ENCODE measurements at regions not wholly inside any gene's neighbourhood (a gene's known extent, or its start where the extent isn't known, plus 50 kb on each side); places are given as distances from the start of the nearest gene placed in this dataset.
"Not testable (repeated sequence)": the region's sequence is repeated elsewhere in the genome, so short reads cannot be mapped to it uniquely, and the experiment has no call there.

DNA sequence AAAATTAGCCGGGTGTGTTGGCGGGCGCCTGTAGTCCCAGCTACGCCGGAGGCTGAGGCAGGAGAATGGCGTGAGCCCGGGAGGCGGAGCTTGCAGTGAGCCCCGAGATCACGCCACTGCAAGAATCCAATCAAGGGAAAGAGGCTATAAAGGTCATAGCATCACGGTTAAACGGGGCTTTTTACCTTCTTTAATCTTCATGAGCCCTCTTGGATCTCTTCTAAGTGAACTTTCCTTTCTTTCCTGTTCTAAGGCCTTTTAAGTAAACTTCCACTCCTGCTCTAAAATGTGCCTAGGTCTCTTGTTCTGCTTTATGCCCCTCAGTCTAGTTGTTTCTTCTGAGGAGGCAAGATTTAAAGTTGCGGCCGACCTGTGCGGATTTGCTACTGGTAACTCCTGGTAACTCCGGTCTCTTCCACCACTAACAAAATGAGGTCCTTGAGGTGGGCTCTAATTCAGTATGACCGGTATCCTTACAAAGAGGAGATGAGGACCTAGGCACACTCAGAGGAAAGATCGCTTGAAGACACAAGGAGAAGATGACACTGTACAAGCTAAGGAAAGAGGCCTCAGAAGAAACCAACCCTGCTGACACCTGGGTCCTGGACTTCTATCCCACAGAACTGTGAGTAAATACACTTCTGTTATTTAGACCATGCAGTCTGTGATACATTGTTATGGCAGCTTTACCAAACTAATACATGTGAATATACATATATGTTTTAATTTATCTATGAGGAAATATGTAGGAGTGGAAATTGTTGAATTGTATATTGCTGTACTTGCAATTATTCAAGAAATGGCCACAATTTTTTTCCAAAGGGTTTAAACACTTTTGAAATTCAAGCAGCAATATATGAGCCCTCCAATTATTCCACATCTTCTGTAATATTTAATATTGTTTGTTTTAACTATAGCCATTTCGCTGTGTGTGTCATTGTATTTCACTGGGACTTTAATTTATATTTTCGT, 331.5 kb upstream of the CNTNAP2 start:
- DNase-seq: no peak

DNA sequence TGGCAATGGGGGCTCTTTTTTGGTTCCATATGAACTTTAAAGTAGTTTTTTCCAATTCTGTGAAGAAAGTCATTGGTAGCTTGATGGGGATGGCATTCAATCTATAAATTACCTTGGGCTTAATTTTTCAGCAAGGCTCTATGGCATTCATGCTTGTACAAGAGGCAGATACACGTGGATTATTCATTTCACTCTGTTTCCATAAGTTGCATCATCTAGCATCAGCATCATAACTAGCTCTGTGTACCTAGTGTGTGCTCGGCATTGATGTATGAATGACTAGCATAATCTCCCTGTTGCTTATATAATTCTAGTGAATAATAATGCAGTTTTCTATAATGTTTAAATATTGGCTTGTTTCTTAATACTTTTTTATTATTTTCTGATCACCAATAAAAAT, 335.2 kb upstream of the CNTNAP2 start:
- not testable (repeated sequence) for DNase-seq

DNA sequence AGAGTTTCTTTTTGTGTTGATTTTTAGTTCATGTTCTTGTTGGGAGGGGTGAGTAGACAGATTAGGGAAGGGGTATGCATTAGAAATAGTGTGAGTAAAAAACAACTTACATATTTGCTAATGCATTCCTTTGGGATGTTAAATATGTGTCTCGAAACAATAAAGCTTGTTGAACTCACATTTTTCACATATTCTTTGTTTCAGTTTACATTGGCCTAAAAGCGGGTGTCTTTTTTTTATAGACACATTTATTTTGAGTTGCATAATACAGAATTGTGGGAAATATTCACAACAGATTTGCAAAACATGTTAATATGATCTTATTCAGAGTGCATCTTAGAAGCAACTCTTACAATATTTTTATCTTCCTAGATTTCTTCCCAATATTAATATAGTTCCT, 337.5 kb upstream of the CNTNAP2 start:
- no peak for DNase-seq

DNA sequence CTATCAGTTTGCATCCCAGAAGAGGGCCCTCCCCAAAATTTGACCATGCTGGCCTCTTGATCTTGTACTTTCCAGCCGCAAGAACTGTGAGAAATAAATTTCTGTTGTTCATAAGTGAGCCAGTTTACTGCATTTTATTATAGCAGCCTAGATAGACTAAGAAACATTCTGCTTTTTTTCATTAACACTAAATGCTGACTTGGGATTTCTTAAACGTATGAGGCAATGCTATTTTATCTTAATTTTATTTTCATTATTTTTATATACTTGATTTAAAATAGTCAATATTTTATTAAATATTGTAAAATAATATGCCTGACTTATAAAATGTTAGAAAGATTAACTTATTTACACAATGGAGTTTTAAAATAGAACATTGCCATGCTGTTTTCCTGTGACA, 341.8 kb upstream of the CNTNAP2 start:
- no peak for DNase-seq

DNA sequence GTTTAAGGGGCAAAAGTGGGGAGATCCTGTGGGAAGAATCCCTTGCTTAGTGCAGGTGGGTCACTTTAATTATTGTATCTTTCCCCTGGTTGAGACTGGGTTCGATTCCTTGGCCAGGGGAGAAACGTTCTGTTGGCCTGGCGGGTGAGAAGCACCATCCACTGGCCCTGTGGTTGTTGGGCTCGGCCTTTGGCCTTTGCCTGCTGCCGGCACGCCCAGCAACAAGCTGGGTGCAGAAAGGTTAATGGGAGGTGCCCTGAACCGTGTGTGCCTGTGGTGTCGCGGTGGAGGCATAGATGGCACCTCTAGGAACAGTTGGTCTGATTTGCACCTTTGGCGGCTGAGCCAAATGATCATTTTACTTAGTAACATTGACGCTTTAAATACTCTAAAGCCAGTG, 363.6 kb upstream of the CNTNAP2 start:
- no peak for DNase-seq

DNA sequence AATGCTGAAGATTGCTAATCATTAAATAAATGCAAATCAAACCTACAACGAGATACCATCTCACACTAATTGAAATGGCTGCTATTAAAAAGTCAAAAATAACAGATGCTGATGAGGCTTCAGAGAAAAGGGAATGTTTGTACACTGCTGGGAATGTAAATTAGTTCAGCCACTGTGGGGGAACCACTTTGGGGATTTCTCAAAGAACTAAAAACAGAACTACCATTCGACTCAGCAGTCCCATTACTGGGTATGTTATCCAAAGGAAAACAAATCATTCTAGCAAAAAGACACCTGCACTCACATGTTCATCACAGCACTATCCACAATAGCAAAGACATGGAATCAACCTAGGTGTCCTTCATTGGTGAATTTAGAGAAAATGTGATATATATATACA, 379.0 kb upstream of the CNTNAP2 start:
- no peak for DNase-seq

DNA sequence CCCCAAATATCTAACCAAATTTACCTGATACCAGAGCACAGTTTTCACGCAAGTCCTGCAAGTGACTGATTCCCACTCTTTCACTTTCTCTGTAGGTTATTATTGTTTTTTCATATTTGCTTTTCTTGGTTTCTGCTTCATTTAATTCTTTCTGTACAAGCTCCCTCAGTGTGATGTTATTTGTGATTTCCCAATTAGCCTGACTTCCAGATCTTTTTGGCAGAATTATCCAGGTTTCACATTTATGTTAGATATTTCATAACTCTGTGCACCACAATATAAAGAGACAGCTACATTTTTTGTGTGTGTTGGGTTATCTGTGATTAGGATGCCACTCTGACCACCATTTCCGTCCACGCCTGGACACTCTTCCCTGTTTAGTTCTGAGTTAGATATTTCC, 381.5 kb upstream of the CNTNAP2 start:
- DNase-seq: no peak

DNA sequence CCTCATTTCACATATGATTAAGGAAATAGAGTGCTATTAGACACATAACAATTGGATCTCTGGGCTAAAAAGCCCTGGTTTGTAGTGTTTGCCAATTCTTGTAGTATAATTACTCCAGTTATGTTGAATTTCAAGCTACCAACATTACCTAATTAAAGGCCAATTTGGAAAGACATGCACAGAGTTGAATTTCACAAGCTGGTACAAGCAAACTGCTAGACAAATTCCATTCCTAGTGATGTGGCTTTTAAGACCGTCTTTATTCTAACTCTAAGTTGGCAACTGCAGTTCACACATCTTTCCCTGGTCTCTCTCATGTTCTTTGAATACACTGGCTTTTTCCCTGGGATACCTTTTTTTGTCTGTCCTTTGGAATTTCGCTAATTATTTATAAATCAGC, 384.1 kb upstream of the CNTNAP2 start:
- DNase-seq: no peak

DNA sequence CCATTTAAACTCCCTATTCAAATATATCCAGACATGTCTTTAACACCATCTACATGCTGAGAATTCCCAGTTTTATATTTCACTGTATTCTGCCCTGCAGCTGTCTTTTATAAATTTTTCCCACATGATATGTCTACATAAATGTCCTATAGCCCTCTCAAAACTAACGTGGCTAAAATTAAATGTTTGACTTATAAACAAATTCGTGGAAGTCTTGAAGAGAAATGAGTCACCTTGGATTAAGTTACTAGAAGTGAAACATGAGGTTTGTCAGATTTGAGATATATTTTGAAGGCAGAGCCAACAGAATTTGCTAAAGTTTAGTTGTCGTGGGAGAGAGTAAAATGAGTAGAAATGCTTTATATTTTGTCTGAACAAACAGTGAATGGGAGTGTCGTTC, 386.9 kb upstream of the CNTNAP2 start:
- DNase-seq: no peak

DNA sequence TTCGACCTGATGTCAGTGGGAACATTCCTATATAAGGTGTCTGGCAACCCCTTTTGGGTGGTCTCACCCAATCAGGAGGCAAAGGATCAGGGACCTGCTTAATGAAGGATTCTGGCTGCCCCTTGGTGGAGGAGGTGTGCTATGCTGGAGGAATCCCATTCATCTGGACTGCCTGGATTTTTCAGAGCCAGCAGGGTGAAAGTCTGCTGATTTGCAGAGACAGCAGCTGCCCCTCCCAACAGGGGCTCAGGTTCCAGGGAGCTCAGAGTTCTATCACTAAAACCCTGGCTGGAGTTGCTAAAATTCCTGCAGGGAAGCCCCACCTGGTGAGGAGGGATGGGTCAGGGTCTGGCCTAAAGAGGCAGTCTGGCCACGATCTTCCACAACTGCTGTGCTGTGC, 398.5 kb upstream of the CNTNAP2 start:
- no peak for DNase-seq

DNA sequence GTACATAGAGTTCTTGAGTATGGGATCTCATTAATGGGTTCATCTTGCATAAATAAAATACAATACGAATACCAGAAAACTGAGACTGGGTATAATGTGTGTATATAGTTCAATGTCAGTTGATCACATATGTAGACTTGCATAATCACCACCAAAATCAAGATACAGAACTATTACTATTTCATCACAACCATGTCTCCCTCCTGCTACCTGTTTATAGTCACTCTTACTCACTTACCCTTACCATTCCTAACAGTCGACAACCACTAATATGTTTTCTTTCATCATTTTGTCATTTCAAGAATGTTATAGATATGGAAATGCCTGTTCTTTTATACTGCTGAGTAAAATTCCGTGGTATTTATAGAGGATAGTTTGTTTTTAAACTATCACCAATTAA, 416.1 kb upstream of the CNTNAP2 start:
- no peak for DNase-seq

DNA sequence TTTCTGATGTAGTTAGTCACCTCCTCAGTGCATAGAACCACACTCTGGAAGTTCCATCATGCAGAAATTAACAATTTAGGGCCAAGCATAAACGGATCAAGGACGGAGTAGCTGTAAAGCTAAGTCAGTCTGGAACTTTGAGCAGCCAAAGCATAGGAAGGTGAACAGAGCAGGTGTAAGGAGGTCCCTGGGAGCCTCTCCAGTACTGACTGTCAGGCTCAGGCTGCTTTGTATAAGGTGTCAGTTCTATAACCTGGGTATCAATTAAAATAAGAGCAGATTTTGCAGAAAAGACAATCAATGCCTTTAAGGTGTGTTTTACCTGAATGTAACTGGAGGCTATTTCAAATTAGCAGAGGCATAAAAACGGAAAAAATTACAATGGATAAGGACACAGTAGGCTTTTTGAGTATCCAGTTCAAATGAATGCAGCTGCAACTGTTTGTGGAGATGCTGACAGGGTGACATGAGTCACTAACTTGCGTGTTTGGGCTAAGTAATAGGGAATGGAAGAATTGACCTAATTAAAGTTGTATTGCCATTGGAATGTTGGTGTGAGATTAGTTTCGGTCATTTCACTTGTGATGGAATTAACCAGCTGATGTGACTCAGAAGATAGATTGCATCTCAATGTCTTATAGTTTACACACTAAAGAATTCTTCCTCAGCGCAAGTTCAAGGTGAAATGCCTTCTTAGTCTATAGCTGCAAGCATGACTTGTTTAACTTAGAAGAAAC, 417.9 kb upstream of the CNTNAP2 start:
- no peak for DNase-seq

DNA sequence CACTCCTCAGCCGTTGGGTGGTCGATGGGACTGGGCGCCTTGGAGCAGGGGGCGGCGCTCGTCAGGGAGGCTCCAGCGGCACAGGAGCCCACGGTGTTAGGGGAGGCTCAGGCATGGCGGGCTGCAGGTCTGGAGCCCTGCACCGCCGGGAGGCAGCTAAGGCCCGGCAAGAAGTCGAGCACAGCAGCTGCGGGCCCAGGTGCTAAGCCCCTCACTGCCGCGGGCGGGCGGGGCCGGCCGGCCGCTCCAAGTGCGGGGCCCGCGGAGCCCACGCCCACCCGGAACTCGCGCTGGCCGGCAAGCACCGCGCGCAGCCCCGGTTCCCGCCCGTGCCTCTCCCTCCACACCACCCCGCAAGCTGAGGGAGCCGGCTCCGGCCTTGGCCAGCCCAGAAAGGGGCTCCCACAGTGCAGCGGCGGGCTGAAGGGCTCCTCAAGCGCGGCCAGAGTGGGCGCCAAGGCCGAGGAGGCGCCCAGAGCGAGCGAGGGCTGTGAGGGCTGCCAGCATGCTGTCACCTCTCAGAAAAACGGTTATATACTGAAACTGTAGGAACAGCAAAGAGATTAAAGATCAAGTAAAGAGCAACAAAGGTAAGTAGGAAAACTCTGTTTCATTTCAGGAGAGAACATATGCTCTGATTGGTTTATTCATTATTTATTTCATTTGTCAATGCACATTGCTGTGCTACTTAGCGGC, 419.0 kb upstream of the CNTNAP2 start:
- not testable (repeated sequence) for DNase-seq

DNA sequence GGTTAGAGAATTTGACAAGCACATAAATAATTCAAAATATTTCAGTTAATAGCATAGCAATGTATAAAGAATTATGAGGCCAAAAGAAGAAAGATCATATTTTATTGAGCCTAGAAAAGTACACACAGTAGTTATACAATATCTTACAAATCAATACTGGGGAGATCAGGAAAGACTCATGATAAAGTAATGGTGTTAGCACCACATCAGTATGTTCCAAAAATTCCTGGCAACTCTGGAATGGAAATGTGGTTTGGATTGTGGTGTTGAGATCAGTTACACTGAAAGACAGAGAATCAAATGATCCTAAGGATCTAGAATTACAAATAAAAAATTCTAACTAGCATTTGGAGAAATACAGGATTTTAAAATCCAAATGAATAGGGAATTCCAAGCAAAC, 420.5 kb upstream of the CNTNAP2 start:
- DNase-seq: no peak

DNA sequence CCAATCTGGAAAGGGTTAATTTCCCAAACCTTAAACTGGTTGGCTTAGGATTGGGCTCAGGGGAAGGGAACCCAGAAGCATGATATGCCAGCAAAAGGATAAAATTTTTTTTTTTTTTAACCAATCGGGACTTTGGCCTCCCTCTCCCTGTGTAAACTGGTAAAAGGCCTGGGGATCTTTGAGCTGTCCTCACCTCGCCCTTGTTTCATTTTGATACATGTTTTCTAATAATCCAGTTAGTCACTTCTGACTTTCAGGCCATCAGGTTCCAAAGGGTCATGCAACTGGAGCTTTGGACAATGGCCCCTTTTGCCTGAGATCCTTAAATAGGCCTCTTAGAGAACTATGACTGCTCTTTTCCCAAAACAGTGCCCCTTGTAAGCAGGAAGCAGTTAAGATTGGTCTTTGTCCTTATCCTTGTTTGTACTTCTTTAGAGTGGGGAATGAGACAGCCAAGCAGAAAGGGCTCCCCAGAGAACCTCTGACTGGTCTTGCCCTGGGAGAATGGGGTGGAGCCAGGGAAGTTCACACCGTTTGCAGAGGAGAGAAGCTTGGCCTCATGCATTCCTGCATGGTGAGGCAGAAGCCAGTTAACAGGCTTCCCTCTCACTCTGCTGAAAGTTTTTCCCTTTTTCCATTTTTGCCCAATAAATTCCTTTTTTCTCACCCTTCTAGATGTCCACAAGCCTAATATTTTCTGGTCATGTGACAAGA, 424.2 kb upstream of the CNTNAP2 start:
- no peak for DNase-seq

DNA sequence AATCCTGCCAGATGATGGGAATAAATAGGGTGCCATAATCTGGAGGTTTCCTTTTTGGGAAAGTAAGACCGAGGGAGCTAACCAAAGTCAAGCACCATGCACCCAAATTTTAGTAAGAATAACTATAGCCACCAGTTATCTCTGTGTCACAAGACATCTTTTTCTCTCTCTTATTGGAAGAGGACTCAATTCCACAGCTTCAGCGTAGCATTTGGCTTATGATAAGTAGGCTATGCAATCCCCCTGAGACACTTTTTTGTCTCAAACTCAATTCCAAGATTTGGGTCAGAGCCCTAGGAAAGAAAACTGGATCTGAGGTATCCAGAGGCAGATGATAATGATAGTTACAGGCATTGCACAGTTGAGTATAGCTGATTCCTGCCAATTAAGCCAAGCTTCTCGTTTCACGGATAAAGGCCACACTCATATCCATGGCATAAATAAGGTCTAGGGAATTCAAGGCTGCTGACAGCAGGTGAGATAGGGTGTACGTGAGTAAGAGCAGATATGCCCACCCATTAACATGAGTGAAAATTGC, 425.2 kb upstream of the CNTNAP2 start:
- DNase-seq: no peak

DNA sequence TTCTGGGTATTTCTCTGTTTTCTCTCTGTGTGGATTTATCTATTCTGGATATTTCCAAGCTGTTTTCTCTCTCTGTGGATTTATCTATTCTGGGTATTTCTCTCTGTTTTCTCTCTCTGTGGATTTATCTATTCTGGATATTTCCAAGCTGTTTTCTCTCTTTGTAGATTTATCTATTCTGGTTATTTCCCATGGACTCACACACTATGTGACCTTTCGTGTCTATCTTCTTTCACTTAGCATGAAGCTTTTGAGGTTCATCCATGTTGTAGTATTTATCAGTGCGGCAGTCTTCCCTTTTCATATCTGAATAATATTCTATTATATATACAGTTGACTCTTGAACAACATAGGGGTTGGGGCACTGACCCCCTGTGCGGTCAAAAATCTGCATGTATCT, 435.0 kb upstream of the CNTNAP2 start:
- no peak for DNase-seq

DNA sequence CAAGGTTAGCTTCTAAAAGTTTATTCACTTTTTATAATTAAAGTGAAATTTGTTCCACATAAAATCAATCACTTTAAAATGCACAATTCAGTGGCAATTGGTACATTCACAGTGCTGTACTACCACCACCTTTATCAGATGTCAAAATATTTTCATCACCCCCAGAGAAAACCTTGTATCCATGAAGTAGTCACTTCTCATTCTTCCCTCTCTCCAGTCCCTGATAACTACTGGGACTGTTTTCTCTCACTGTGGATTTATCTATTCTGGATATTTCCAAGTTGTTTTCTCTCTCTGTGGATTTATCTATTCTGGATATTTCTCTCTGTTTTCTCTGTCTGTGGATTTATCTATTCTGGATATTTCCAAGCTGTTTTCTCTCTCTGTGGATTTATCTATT, 435.4 kb upstream of the CNTNAP2 start:
- DNase-seq: no peak

DNA sequence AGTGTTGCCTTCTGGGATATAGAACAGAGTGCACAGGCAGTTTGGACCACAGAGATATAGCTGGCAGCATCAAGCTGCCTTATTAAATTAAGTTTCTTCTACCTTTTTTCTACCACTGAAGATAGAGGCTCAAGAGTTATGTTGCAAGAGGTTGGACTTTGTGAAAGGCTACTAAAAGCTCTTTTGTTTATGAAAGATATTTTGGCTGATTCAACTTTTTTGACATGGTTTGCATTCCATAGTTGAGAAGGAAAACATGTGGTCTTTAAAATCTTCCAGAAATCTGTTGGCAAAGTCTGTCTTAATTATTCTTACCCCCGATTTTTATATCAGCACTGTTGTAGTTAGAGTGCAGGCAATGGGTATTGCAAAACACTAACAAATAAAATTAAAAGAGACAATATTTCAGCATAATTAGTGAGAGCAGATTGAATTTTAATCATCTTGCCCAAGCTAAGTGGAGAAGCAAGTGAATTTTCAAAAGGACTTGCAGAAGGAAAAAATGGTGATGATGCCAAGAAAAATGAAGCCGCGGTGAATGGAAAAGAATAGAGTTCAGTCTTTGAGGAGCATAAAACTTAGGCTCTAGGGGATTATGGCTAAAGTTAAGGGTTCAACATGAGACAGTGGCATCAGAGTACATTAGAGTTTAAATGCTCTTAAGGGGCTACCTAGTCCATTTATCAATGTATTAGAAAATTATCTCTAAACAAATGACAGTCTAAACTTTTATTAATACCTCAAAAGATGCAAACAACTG, 450.9 kb upstream of the CNTNAP2 start:
- no peak for DNase-seq

DNA sequence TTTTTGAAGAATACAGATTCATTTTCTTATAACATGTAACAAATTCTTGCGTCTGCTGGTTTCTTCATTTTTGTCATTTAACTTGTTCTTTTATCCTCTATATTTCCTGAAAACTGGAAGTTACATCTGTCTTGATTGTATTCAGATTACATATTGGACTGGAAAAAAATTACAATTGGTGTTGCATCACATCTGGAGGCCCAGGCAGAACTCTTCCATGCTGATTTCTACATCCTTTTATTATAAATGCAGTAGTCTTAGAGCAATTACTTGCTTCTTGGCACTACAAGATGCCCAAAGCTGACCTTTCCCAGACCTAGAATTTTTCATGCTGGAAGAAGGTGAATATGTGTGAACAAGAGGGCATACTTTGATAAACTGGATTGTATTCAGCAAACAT, 460.9 kb upstream of the CNTNAP2 start:
- no peak for DNase-seq

DNA sequence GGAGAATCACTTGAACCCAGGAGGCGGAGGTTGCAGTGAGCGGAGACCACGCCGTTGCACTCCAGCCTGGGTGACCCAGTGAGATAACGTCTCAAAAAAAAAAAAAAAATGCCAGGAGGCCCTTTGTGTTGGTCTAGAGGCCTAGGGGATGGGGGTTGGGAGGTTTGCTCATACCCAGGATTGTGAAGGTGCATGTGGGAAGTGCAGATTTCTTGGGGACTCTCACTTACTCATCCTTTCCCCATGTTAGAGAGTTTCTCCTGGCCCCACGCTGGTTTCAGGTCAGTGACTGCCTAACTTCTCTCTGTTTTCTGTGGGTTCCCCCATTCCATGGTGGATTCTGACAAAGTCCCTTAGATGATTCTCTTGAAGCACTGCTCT, 471.5 kb upstream of the CNTNAP2 start:
- no peak for DNase-seq
